ENCODE measurements at regions not wholly inside any gene's neighbourhood (a gene's known extent, or its start where the extent isn't known, plus 50 kb on each side); places are given as distances from the start of the nearest gene placed in this dataset.

- H3K27ac ChIP-seq (ENCODE audit: insufficient read depth in 1 of 2, low read depth in 1 of 2, low read length in 2 of 2, poor library complexity in 1 of 2, severe bottlenecking in 2 of 2): no peak overlapping the region
- CTCF ChIA-PET: interaction anchor here (2.1 kb wide), 1 partner anchor 9 kb away, joined by 4 read pairs; no protein-coding TSS in a partner anchor
Measured at GRCh38 chr20:43843096-43843964, 71.3 kb upstream of the TOX2 start.

GRCh38 chr20:43842126-43843020 is 72.3 kb upstream of the TOX2 start:
- ChIA-PET CTCF (interaction anchor here (2.1 kb wide), 1 partner anchor 8 kb away, joined by 4 read pairs; no protein-coding TSS in a partner anchor), POLR2A (no interaction called here)
- Histone ChIP-seq H3K36me3 (ENCODE audit: control insufficient read depth in 4 of 4, insufficient read depth in 4 of 4, low read length in 3 of 4) (no peaks in the 10 kb centered on the region), H3K4me3 (ENCODE audit: control insufficient read depth in 1 of 7, extremely low read depth in 1 of 7, insufficient read depth in 4 of 7, low read depth in 2 of 7, low read length in 6 of 7) (no peak overlapping the region), H3K27me3 (replicated peaks in 2 of 5; ENCODE audit: control insufficient read depth in 4 of 5, insufficient read depth in 5 of 5, low read length in 4 of 5) (peaks cover 0 to 31% (median 10%) of the 10 kb centered on the region in 5 experiments), H3K27ac (ENCODE audit: insufficient read depth in 1 of 2, low read depth in 1 of 2, low read length in 2 of 2, poor library complexity in 1 of 2, severe bottlenecking in 2 of 2) (no peak overlapping the region), H3K9me3 (ENCODE audit: control extremely low read depth in 1 of 5, control insufficient read depth in 4 of 5, insufficient read depth in 2 of 5, low read depth in 1 of 5, low read length in 4 of 5) (no peaks in the 10 kb centered on the region), H3K4me1 (ENCODE audit: control extremely low read depth in 1 of 4, control insufficient read depth in 4 of 4, insufficient read depth in 4 of 4, low read length in 3 of 4) (no peaks in the 10 kb centered on the region)
- DNase-seq: no peak
- 86% methylated on average over 9 of the region's 9 CpGs for WGBS (ENCODE audit: insufficient coverage)

More at GRCh38 chr20:43843096-43843964, 71.3 kb upstream of the TOX2 start:
- H3K9me3 ChIP-seq (ENCODE audit: control extremely low read depth in 1 of 5, control insufficient read depth in 4 of 5, insufficient read depth in 2 of 5, low read depth in 1 of 5, low read length in 4 of 5): no peaks in the 10 kb centered on the region
- 89% methylated on average over 8 of the region's 10 CpGs for WGBS (ENCODE audit: insufficient coverage)
- peaks cover 0 to 28% (median 10%) of the 10 kb centered on the region in 5 experiments for H3K27me3 ChIP-seq (replicated peaks in 2 of 5; ENCODE audit: control insufficient read depth in 4 of 5, insufficient read depth in 5 of 5, low read length in 4 of 5)
- H3K4me3 ChIP-seq (ENCODE audit: control insufficient read depth in 1 of 7, extremely low read depth in 1 of 7, insufficient read depth in 4 of 7, low read depth in 2 of 7, low read length in 6 of 7): no peak overlapping the region
- POLR2A ChIA-PET: no interaction called here
- no peaks in the 10 kb centered on the region for H3K4me1 ChIP-seq (ENCODE audit: control extremely low read depth in 1 of 4, control insufficient read depth in 4 of 4, insufficient read depth in 4 of 4, low read length in 3 of 4)
- no peaks in the 10 kb centered on the region for H3K36me3 ChIP-seq (ENCODE audit: control insufficient read depth in 4 of 4, insufficient read depth in 4 of 4, low read length in 3 of 4)
- DNase-seq: no peak

GRCh38 chr20:43840382-43841070 is 74.1 kb upstream of the TOX2 start:
- Histone ChIP-seq H3K9me3 (ENCODE audit: control extremely low read depth in 1 of 5, control insufficient read depth in 4 of 5, insufficient read depth in 2 of 5, low read depth in 1 of 5, low read length in 4 of 5) (no peaks in the 10 kb centered on the region), H3K27me3 (replicated peaks in 2 of 5; ENCODE audit: control insufficient read depth in 4 of 5, insufficient read depth in 5 of 5, low read length in 4 of 5) (peaks cover 0 to 24% (median 11%) of the 10 kb centered on the region in 5 experiments), H3K36me3 (ENCODE audit: control insufficient read depth in 4 of 4, insufficient read depth in 4 of 4, low read length in 3 of 4) (no peaks in the 10 kb centered on the region), H3K4me3 (ENCODE audit: control insufficient read depth in 1 of 7, extremely low read depth in 1 of 7, insufficient read depth in 4 of 7, low read depth in 2 of 7, low read length in 6 of 7) (no peak overlapping the region), H3K4me1 (ENCODE audit: control extremely low read depth in 1 of 4, control insufficient read depth in 4 of 4, insufficient read depth in 4 of 4, low read length in 3 of 4) (no peaks in the 10 kb centered on the region), H3K27ac (ENCODE audit: insufficient read depth in 1 of 2, low read depth in 1 of 2, low read length in 2 of 2, poor library complexity in 1 of 2, severe bottlenecking in 2 of 2) (no peak overlapping the region)
- WGBS (ENCODE audit: insufficient coverage): 74% methylated on average over 8 of the region's 11 CpGs
- ChIA-PET POLR2A (no interaction called here), CTCF (interaction anchor here (0.6 to 1.4 kb wide), 3 partner anchors 10 to 836 kb away, joined by 4 to 5 read pairs (median 4); no protein-coding TSS in a partner anchor)
- peak; percentile 4 to 27 (median 26) for DNase-seq

DNA sequence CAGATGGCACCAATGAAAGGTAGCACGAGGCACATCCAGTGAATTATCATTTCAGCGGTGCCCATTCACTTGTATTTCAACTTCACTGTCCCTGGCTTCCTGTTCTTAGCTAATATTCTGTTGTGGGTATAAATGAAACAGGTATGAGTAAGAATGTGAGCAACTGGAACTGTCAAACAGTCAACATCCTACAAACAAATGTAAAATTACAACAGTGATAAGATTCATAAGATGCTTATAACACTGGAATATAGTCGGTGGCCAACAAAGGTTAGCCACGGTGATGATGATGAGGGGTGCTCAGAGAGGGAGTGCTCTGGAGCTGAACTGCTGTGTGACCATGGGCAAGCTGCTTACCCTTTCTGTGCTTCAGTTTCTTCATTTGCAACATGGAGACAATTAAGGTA is 74.9 kb upstream of the TOX2 start:
- no peak overlapping the region for H3K4me3 ChIP-seq (ENCODE audit: control insufficient read depth in 1 of 7, extremely low read depth in 1 of 7, insufficient read depth in 4 of 7, low read depth in 2 of 7, low read length in 6 of 7)
- POLR2A ChIA-PET: no interaction called here
- H3K36me3 ChIP-seq (ENCODE audit: control insufficient read depth in 4 of 4, insufficient read depth in 4 of 4, low read length in 3 of 4): no peaks in the 10 kb centered on the region
- DNase-seq: no peak
- peaks cover 0 to 24% (median 9%) of the 10 kb centered on the region in 5 experiments for H3K27me3 ChIP-seq (replicated peaks in 2 of 5; ENCODE audit: control insufficient read depth in 4 of 5, insufficient read depth in 5 of 5, low read length in 4 of 5)
- H3K9me3 ChIP-seq (ENCODE audit: control extremely low read depth in 1 of 5, control insufficient read depth in 4 of 5, insufficient read depth in 2 of 5, low read depth in 1 of 5, low read length in 4 of 5): no peaks in the 10 kb centered on the region
- 90% methylated on average over 2 of the region's 4 CpGs for WGBS (ENCODE audit: insufficient coverage)
- CTCF ChIA-PET: interaction anchor here (0.6 to 1.4 kb wide), 3 partner anchors 10 to 836 kb away, joined by 4 to 5 read pairs (median 4); no protein-coding TSS in a partner anchor
- no peak overlapping the region for H3K27ac ChIP-seq (ENCODE audit: insufficient read depth in 1 of 2, low read depth in 1 of 2, low read length in 2 of 2, poor library complexity in 1 of 2, severe bottlenecking in 2 of 2)
- no peaks in the 10 kb centered on the region for H3K4me1 ChIP-seq (ENCODE audit: control extremely low read depth in 1 of 4, control insufficient read depth in 4 of 4, insufficient read depth in 4 of 4, low read length in 3 of 4)

- Histone ChIP-seq H3K9me3 (ENCODE audit: control extremely low read depth in 1 of 5, control insufficient read depth in 4 of 5, insufficient read depth in 2 of 5, low read depth in 1 of 5, low read length in 4 of 5) (no peaks in the 10 kb centered on the region), H3K27me3 (replicated peaks in 2 of 5; ENCODE audit: control insufficient read depth in 4 of 5, insufficient read depth in 5 of 5, low read length in 4 of 5) (peaks cover 0 to 24% (median 8%) of the 10 kb centered on the region in 5 experiments), H3K4me3 (ENCODE audit: control insufficient read depth in 1 of 7, extremely low read depth in 1 of 7, insufficient read depth in 4 of 7, low read depth in 2 of 7, low read length in 6 of 7) (no peak overlapping the region), H3K36me3 (ENCODE audit: control insufficient read depth in 4 of 4, insufficient read depth in 4 of 4, low read length in 3 of 4) (no peaks in the 10 kb centered on the region), H3K27ac (ENCODE audit: insufficient read depth in 1 of 2, low read depth in 1 of 2, low read length in 2 of 2, poor library complexity in 1 of 2, severe bottlenecking in 2 of 2) (no peak overlapping the region), H3K4me1 (ENCODE audit: control extremely low read depth in 1 of 4, control insufficient read depth in 4 of 4, insufficient read depth in 4 of 4, low read length in 3 of 4) (no peaks in the 10 kb centered on the region)
- DNase-seq: no peak
- WGBS (ENCODE audit: insufficient coverage): 75% methylated on average over 4 of the region's 5 CpGs
- ChIA-PET POLR2A (no interaction called here), CTCF (no interaction called here)
Measured at GRCh38 chr20:43838703-43839060, 76.0 kb upstream of the TOX2 start.

GRCh38 chr20:43837856-43838702 is 76.6 kb upstream of the TOX2 start:
- Histone ChIP-seq H3K4me1 (ENCODE audit: control extremely low read depth in 1 of 4, control insufficient read depth in 4 of 4, insufficient read depth in 4 of 4, low read length in 3 of 4) (no peaks in the 10 kb centered on the region), H3K4me3 (ENCODE audit: control insufficient read depth in 1 of 7, extremely low read depth in 1 of 7, insufficient read depth in 4 of 7, low read depth in 2 of 7, low read length in 6 of 7) (no peak overlapping the region), H3K27ac (ENCODE audit: insufficient read depth in 1 of 2, low read depth in 1 of 2, low read length in 2 of 2, poor library complexity in 1 of 2, severe bottlenecking in 2 of 2) (no peak overlapping the region), H3K9me3 (ENCODE audit: control extremely low read depth in 1 of 5, control insufficient read depth in 4 of 5, insufficient read depth in 2 of 5, low read depth in 1 of 5, low read length in 4 of 5) (no peaks in the 10 kb centered on the region), H3K27me3 (replicated peaks in 2 of 5; ENCODE audit: control insufficient read depth in 4 of 5, insufficient read depth in 5 of 5, low read length in 4 of 5) (peaks cover 0 to 21% (median 9%) of the 10 kb centered on the region in 5 experiments), H3K36me3 (ENCODE audit: control insufficient read depth in 4 of 4, insufficient read depth in 4 of 4, low read length in 3 of 4) (no peaks in the 10 kb centered on the region)
- CTCF ChIA-PET: no interaction called here
- DNase-seq: no peak
- 88% methylated on average over 13 of the region's 14 CpGs for WGBS (ENCODE audit: insufficient coverage)
- POLR2A ChIA-PET: no interaction called here

Data from common myeloid progenitor, CD34-positive (primary cell).